Stimulated activated CD4-positive, alpha-beta T cell treated with anti-CD3 and anti-CD28 coated beads, Interleukin-1b, Interleukin-23, amount 100 ng/mL, for 1 hour (primary cell): ENCODE measurements at regions not wholly inside any gene's neighbourhood (a gene's known extent, or its start where the extent isn't known, plus 50 kb on each side); places are given as distances from the start of the nearest gene placed in this dataset.
"Not testable (repeated sequence)": the region's sequence is repeated elsewhere in the genome, so short reads cannot be mapped to it uniquely, and the experiment has no call there.

Source experiments
- DNase-seq, 2 donors: peaks; one replicate each; pipeline ENCODE4 v3.0.0-alpha.2; 2020; ENCODE audit warnings: low read depth in 2 of 2

DNA sequence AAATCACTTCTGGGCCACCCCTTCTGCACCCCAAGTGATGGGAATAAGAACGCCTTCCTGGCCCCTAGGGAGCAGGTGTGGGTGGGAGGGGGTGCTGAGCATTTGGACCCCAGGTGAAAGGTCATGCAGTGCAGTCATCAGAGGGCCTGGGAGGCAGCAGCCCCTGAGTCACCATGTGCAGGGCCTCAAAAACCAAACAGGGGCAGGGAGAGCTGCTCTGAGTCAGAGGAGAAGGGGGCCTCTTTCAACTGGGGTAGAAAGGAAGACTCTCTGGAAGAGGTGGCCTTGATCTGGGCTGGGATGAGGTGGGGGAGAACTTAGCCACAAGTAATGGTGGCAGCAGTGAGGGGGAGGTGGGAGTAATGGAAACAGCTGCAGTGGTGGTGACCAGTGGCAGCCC is 164.3 kb downstream of the BUB3 start:
- no peak for DNase-seq

DNA sequence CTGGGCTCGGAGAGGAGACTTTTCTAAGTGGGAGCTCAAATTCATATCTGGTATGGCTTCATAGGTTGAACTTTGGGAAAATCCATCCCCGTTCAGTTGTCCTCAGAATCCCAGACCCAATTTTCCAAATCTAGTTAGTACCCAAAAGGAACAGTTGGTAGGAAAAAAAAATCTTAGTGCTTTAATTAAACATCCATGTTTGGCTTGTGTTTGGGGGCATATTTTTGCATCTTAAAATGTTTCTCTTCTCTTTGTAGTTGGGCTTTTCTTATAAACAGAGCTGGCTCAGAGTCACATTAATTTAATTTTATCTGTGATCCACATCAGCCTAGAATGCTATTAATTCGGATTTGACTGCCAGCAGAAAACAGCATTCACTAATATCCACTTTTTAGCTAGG is 165.9 kb downstream of the BUB3 start:
- DNase-seq = no peak

DNA sequence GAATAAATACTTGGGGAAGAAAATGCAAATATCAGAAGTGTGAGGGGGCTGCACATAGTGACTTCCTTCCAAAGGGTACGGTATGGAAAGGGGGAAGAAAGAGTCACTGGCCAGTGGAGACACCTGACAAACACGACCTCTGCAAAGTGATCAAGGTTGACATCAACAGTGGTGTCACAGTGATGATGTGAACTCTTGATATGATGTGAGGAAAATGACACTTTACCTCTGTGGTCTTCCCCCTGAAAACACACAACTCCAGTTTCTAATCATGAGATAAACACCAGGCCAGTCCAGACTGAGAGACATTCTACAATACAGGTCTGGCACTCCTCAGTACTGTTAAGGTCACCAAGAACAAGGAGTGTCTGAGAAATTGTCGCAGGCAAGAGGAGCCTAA is 169.7 kb downstream of the BUB3 start:
- DNase-seq = no peak

DNA sequence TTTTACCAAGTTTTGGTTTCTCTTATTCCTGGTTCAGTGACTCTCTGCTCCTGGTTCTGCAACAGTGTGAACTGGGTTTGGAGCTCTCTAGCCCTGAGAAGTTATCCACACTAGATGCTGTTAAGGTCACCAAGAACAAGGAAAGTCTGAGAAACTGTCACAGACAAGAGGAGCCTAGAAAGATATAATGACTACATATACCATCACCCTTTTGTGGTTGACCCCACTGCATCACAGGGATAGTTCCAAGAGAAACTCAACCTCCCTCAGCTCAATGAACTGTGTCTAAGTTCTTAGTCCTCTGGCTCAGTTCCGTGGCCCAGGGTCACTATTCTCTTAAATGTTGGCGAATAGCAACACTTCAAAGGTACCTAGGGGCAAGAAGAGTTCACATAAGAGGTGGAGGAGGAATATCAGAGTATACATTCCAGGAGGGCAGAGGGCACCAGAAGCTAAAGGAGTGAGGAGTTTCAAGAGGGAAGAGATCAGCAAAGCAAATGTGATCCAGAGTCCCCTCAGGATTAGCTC is 171.5 kb downstream of the BUB3 start:
- DNase-seq = no peak

DNA sequence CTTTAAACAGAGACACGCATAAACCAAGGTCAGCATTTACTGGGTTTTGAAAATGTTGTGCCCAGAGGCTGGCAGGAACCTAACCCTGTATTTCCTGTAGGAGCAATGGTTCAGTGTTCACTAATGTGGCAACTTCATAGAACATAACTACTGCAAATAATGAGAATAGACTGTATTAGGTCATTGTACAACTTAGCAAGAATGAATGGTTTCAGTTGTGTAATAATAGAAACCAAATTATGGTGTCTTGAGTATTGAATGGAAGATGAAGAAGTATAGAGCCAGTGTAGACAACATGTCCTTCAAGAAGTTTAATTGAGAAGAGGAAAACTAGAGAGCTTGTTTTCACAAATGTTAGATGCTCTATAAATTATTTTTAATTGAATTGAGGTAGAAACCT is 172.5 kb downstream of the BUB3 start:
- DNase-seq = no peak

DNA sequence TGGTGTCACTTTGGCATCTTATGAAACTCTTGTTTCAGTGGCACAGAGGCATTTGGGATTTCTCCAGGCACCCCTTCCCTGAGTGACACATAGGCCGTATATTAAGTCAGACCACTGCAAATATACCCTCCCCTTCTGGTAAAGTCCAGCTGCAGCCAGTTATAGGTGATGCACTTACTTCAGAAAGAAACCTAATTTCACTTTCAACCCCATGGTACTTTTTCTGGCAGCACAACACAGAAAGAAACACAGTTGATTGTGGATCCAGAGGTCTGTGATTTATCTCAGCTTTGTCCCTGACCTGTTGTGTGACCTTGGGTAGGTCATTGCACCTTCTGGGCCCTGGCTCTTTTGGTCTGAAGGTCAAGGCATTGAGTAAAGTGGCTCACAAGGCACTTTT is 173.2 kb downstream of the BUB3 start:
- DNase-seq = no peak

DNA sequence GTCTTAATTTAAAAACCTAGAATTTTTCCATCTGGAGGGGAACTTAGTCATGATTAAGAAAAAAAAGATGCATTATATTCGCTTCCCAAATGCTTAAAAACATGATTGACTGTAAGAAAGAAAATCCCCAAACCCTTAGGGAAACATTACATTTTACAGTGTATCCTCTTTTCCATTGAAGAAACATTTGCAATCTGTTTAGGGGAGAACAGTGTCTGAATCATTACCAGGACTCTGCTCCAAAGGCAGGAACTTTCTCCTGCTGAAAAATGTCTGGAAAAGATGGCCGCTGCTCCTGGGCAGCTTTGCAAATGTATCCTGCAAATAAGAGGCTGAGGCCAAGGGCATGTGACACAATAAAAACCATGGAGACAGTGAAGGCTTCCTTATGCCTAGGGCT is 173.7 kb downstream of the BUB3 start:
- no peak for DNase-seq

DNA sequence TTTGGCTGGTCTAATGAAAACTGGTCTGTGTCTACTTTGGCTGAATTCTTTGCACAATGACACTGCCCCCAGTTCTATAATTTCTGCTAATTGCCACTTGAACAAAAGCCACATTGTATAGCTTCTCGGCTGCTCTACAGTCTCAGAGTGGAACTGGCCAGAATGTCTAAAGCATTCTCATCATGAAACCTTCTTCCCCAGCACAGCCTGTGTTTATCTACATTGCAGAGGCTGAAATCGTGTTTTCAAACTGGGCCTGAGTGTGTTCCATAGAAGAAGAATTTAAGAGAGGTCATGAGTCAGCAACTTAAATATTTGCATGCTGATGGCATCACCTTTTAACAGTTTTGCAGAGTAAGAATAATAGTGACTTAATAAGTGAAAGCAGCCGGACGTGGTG is 177.2 kb downstream of the BUB3 start:
- no peak for DNase-seq

DNA sequence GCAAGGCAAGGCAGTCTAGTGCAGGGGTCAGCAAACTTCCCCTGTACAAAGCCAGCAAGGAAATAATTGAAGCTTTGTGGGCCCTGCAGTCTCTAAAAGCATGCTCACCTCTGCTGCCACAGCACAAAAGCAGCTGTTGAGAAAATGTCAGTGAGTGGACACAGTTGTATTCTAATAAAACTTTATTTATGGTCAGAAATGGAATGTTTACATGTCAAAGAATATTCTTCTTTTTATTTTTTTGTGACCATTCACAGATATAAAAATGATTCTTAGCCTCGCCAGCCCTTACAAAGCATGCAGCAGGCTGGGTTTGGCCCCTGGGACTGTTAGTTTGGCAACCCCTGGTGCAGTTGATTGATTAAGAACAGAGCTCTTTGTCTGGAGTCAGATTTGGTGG is 192.4 kb downstream of the BUB3 start:
- DNase-seq = no peak

DNA sequence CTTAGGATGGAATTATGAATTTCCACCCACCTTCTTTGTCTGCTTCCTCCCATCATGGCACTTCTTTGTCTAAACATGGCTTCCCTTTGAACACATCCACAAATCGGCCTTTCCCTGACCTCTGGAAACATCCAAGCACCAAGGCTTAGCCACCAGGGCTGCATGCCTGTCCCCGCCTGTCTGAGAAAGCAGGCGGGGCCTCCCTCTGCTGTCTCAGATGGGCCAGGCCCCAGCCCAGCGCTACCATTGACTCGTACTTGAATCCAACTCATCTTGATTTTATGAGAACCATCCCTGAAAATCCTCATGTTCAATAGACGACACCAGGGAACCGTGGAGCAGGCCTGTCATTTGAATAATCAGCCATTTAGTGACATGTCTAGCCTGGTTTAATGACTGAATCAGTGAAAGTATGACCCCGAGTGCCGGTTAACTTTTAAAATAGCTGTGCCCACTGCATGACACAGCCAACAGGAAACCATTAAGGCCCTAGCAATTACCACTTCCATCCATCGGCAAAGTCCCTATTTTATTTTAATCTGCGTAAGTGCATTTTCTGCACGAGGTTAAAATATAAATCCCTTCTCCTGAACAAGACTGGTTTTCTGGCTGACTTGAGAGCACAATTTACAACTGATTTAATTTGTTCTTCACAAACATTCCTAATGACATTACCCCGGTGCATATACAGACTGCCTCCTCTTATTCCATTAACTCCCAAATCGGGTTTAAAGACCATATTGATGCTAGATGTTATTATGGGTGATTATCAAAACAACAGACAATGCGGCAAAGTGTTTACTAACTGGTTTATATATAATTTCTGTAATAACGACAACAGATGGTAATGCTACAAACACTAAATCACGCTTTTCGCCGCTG is 194.7 kb downstream of the BUB3 start:
- DNase-seq = no peak

DNA sequence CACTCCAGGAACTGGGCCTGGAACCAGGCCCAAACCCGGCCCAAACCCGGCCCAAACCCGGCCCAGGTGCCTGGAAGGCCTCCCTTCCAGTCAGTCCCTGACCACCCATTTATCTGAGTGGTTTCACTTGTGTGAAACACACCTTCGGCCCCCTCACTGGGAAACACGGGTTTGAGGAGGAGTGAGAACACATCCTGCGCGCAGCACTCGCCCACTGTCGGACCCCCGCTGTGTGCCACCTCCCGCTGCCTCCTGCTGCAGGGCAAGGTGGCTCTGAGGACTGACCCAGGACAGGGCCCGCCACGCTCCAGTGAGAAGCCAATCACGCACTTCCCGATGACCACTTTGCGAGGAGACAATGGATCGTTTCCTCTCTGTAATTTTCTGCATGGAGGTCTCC is 197.5 kb downstream of the BUB3 start:
- DNase-seq = no peak

DNA sequence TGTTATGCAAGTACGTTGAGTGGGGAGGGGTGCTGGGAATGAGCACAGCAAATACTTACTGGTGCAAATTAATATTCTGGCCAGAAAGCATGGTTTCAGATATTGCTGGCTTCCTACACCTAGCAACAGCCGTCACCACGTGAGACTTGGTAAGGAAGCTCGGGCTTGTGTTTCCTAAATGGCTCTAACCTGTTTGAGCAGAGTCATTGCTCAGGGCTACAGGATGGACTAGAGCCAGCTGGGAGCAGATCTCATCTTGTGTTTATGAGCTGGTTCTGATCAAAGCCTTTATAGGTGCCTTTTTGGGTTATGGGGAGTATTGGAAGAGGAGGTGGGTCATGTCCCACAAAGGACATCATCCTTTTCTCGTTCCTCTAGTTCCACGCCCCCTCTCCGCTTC is 200.3 kb downstream of the BUB3 start:
- DNase-seq = no peak

DNA sequence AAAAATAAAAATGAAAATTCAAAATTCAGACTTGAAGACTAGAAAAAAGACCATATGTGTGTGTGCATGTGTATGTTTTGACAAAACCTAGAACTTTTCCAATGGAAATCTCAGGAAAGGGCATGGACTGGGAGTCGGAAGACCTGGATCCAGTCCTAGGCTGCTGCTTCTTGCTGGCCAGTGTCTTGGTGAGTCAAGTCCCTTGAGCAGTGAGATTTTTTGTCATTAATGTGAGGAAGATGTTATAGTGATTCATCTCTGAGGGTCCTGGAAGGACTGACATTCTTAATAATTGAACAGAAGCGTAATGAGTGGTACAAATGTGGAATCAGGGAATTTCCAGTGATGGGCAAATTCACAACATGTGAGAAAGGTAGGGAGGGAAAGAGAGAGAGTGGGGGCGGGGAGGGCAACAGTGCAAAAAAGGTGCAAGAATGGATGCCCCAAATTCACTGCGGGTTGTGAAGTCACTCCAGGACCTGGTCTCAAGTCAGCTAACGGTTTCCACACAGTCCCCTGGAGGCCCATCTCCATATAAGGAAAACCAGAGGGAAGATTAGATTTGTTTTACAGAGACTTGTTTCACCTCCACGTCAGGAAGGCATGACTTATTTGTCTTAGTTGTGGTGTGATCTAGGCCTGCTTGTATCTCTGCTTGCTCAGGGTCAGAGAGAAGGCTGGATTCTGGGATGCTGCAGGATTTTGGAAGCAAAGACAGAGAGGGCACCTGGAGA is 201.7 kb downstream of the BUB3 start:
- DNase-seq = no peak

DNA sequence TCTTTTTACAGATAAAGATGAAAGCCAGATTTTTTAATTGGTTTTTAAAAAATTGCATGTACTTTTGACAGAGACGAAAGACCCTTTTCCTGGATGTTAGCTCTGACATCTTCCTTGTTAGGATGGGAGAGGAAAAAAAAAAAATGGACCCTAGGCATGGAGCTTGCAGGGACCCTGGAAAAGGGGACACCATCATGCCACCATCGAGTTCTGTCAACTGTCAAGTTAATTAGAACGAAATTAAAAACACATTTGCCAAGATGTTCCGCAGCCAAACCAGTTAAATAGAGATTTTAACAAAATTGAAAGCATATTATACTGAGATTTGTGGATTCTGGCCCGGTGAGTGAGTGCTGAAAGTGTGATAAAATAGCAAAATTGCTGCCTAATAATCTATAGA is 202.6 kb downstream of the BUB3 start:
- no peak for DNase-seq

DNA sequence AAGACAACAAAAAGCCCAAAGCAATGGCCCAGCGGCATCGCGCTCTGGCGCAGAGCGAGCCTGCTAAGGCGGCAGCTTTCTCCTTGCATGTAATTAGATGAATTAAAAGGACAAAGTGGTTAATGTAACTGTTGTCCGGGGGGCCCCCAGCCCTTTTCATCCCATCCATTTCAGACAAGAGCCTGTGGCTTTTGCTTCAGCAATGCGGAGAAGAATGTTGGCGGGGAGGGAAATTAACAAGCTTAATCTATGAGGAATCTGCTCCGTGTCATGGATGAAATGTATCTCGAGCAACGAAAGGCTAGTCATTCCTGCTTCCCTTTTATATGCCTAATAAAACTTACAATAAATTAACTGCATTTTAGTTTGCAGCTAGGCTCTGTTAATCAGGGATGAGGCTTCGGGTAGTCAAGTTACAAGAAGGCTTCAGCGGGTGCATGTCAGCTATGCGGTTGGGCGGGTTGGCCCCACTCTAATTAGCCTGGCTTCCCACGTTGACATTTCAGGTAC is 203.3 kb downstream of the BUB3 start:
- no peak for DNase-seq

DNA sequence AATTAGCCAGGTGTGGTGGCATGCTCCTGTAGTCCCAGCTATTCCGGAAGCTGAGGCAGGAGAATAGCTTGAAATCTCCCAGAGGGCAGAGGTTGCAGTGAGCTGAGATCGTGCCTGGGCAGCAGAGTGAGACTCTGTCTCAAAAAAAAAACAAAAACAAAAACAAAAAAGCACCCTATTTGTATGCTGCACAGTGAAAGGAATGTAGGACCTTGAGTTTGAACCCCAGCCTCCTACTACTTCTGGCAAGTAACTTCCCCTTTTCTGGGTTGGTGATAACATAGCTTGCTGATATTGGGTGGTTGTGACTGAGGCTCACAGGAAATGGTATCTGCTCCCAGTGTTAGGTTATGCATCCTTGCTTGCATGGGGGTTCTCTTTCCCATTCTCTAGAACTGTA is 205.3 kb downstream of the BUB3 start:
- DNase-seq = no peak

DNA sequence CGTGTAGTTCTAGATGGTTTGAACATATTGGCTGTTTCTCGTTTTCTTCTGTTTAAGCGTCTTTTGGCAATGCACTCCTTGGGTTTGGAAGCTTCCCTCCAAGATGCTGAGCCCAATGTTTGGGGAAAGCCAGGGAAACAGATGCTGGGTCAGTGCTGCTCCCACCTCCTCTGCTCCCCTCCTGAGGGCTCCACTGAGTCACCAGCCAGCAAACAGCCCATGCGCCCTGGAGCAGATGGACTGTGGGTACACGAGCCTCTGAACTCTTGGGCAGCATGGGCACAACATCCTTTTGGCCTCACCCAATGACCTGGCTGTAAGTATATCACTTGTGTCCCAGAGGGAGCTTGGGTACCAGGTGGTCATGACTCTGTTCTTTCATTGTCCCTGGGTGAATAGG is 207.6 kb downstream of the BUB3 start:
- no peak for DNase-seq

DNA sequence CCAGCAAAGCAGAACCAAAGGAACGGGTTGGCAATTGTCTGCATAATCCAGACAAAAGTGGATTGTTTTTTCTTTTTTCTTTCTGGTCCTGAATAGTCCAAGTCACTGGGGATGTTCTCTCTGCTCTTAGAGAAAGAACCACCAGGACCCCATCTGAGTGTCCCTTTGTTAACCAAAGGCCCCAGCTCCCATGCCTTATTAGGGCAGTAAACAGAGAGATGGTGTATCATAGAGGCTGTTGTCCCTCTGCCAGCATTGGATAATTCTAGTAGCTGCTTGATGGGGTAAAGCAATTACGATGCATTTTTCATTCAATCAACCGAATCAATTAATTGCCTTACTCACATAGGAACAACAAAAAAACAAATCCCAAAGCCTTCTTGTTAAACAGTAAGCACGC is 213.0 kb downstream of the BUB3 start:
- DNase-seq = no peak

DNA sequence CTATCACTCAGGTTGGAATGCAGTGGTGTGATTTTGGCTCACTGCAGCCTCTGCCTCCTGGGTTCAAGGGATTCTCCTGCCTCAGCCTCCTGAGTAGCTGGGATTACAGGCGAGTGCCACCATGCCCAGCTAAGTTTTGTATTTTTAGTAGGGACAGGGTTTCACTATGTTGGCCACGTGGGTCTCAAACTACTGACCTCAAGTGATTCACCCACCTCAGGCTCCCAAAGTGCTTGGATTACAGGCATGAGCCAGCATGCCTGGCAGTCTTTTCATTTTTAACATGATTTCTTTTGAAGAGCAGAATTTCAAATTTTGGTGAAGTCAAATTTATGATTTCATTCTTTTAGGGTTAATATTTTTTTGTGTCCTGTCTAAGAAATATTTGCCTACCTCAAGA is 217.4 kb downstream of the BUB3 start:
- DNase-seq = not testable (repeated sequence)

DNA sequence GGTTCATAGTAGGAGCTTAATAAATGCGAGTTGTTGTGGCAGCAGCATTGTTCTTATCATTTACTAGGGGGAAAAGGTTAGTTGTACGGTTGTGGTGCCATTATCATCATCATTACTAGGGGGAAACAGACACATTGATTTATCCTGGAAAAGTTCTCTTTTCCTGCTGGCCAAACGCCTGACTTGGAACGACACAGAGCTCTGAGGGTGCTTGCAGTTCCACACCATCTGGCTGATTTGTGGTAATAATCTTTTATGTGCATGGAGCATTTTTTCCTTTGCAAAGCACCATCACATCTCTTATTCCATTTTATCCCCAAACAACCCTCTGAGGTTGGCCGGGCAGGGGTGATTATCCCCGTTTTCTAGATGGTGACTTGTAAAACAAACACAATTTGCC is 219.4 kb downstream of the BUB3 start:
- DNase-seq = no peak

DNA sequence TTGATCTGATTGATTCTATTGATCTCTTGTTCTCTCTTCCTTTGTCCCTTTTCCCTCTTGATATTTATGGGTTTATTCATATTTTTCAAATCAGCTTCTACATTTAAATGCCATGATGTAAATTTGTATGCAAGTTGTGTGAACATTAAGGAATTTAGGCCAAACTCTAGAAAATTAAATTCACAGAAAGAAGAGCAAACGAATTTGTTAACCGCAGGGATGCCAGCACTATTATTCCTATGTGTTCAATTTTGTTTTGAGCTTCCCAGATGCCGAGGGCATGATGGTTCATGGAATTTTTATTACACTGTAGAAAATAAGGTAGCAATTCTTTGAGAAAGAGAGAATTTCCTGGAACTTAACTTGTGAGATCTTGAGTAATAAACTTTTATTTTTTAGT is 220.9 kb downstream of the BUB3 start:
- no peak for DNase-seq

DNA sequence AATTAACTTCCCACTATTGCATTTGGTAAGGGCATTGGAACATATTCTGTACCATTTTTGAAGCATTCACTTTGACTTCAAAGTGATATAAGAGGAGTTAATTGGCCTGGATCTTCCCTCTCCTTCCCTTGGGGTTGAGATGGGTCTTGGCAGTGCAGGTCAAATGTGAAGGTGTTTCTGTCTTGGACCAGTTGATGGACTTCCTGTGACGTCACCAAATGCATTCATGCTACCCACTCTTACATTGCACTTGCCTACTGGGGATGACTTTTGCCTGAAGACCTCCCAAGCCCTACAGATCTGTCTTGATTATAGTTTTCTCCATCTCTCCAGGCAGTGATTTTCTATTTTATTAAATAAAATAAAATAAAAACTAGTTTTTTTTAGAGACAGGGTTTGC is 221.5 kb downstream of the BUB3 start:
- DNase-seq = no peak

DNA sequence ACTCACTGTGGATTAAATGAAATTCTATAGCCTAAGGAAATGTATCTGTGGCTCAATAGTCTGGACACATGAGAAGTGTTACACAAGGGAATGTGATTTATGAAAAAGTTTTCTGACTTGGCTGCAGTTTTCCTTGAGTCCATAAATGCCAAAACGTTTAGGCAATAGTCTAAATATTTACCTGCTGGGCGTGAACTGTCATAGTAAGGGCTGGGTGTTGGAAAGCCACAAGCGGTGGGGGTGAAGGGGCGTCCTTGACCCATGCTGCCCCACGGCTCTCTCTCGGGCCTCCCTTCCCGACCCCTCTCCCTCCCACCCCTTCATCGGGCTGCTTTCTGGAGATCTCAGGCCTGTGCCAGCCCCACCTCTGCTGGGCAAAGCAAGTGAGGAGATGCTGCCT is 223.7 kb downstream of the BUB3 start:
- DNase-seq = no peak
